NCI-H2171 (cell line): ENCODE measurements at regions not wholly inside any gene's neighbourhood (a gene's known extent, or its start where the extent isn't known, plus 50 kb on each side); places are given as distances from the start of the nearest gene placed in this dataset.
"Not testable (repeated sequence)": the region's sequence is repeated elsewhere in the genome, so short reads cannot be mapped to it uniquely, and the experiment has no call there.

Experiments used
- DNase-seq: peaks from one replicate; lab custom pipeline; 2025; lab: John Stamatoyannopoulos, UW

DNA sequence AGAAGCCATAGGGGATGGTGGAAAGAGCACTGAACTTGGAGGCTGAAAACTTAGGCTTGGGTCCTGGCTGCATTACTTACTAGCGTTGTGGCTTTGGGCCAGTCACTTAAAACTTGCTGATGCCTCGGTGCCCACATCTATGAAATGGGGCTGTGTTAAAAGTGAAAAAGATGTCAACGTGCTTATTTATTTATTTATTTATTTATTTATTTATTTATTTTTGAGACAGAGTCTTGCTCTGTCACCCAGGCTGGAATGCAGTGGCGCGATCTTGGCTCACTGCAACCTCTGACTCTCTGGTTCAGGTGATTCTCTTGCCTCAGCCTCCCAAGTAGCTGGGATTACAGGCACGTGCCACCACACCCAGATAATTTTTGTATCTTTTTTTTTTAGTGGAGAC lies 94.3 kb downstream of the MRM1 start:
- not testable (repeated sequence) for DNase-seq

- DNase-seq = no peak
Measured at GRCh38 chr17:36696805-36697204, 95.4 kb downstream of the MRM1 start.

- no peak for DNase-seq
Measured at GRCh38 chr17:36697903-36698530, 96.6 kb downstream of the MRM1 start.

- no peak for DNase-seq
Measured at GRCh38 chr17:36701429-36702099, 100.2 kb downstream of the MRM1 start.

GRCh38 chr17:36702636-36703035 lies 101.3 kb downstream of the MRM1 start:
- no peak for DNase-seq

- no peak for DNase-seq
Measured at GRCh38 chr17:36703860-36704266, 102.5 kb downstream of the MRM1 start.

DNA sequence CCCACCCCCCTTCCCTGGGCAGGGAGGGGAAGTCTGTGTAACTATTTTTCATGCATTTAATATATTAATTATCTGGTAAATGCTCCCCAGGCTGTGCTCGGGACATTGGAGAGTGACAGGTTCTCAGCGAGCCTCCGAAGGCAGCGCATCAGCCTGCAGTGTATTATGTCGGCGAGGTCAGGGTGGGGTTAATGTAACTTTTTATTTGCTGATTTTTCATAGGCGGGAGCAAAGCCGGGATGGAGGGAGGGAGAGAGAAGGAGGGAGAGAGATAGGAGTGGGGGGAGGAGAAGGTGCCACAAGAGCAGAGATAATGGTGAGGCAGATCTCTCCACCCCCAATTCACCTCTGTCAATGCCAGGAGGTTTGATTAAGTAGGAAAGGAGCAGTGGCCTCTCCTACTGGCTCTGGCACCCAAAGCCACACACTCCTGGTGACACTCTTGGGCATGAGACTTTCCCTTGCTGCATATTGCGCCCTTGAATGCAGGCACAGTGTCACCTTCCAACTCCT lies 104.0 kb downstream of the MRM1 start:
- no peak for DNase-seq

- DNase-seq = peak; percentile 18
Measured at GRCh38 chr17:36705874-36706731, 104.7 kb downstream of the MRM1 start.

DNA sequence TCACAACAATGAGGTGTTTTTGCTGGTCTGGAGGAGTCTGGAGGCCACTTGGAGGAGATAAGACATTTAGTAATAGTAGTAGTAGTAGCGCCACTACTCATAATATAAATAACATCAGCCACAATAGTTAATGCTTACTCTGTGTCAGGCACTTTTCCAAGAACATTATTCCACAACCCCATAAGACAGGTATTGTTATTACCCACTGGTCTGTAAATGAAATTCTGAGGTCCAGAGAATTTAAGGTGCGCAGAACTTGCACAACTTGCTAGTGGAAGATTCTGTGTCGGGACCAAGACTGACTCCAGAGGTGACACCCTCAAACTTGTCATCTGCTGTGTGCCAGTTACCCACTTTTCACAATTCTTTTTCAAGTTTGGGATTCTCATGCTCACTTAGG lies 106.5 kb downstream of the MRM1 start:
- DNase-seq = no peak

DNA sequence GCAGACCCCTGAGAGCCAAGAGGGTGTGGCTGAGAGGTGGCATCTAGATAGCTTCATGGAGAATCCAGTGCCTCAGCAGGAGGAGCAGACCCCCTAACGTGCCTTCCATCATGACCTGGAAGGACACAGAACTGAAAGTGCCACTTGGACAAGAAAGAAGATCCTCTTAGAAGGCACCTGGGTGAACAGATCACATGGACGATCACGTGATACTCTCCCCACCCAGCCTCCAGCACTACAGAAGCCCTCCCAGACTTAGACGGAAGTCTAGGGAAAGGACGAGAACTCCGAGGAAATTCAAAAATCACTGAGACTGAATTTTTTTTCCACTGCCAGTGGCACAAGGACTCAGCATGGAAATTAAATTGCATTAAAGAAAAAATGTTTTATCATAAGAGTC lies 113.4 kb downstream of the MRM1 start:
- DNase-seq = no peak

DNA sequence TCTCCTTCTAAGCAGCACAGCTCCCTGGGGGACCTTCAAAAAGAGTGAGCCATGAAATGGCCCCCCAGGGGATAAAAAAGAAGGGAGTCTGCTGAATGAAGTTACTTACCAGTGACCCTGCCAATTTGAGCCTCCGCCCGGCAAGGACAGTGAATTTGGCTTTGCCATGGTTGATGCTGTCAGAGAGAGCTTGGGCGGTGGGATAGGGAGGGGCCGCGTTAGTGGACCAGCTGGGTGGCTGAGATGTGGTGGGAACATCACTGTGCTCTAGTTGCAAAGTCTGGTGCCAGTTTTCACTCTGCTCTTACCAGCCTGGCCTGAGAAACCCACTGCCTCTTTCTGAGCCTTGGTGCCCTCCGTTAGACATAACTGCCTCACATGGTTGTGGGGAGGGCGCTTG lies 114.6 kb downstream of the MRM1 start:
- DNase-seq = no peak

DNA sequence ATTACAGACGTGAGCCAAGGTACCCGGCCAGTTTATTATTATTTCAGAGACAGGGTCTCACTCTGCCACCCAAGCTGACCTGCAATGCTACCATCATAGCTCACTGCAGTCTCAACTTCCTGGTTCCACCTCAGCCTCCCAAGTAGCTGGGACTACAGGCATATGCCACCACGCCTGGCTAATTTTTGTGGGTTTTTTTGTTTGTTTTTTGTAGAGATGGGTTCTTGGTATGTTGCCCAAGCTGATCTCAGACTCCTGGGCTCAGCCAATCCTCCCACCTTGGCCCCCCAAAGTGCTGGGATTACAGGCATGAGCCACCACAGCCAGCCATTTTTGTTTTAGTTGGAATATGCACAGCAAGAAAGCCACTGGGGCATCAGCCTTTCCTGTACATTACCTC lies 115.7 kb downstream of the MRM1 start:
- DNase-seq = no peak

DNA sequence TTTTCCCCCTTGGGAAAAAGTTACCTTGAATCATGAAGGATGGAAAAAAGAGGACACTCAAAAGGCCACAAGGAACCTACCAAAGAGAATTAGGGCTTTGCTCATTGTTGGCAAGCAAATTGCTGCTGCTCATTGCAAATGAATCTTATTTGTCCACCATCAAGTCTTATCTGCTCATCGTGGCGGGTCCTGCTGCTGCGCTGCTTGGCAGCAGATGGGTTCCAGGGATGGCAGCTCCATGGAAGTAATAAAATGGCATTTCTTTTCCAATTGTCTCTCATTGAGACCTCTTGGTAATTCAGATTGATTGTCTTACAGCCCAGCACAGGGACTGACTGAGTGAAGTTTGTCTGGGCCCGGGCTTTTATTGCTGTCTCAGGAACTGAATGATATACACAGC lies 118.7 kb downstream of the MRM1 start:
- no peak for DNase-seq

- DNase-seq = no peak
Measured at GRCh38 chr17:36721560-36722120, 120.3 kb downstream of the MRM1 start.

DNA sequence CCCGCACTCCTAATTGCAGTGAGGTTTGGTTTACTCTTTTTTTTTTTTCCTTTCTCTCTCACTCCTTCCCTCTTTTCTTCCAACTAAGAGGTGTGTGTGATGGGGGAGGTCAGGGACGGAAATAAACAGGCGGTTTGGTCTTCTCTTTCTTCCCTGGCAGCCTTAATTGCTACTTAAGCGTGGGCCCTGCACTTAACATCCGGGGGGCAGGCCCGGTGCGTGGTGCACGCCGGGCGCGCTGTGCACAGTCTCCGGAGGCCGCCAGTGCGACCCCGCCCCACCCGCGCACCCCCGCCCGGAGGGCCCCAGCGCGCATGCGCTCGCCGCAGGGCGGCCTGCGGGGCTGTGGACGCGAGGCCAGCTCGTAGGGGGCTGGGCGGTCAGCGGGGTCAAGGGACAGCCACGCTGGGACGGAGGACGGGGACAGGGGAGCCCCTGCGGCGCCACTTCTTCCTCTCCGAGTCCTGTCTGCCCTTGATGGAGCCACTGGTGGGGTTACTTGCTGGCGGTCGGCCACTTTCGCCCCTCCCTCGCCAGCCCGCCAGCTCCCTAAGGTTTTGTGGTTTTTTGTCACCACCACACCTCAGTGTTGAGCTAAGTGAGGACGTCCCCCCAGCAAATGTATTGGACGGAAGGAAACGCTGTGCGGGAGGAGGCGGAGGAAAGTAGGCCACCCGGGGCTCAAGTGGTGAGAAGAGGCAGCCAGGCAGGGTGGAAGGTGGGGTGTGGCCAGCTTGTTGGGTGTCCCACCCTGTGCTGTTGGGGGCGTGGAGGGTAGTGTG lies 120.9 kb downstream of the MRM1 start:
- DNase-seq = peak; percentile 75

DNA sequence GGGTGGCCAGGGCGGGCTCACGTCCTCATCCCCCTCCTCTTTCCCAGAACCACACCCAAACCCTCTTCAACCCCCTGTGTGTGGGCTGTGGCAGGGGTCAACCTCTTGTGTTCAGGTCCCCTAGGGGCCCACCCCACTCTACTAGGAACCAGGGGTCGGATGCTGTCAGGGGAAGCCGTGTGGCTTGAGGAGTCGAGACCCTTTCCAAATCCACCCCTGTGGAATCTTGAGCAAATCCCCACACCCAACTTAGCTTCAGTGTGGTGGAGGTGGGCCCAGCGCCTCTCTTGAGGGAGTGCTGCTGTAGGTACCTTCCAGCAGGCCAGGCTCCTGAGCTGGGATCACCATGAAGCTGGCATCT lies 121.5 kb downstream of the MRM1 start:
- DNase-seq = no peak

- DNase-seq = no peak
Measured at GRCh38 chr17:36723459-36724025, 122.2 kb downstream of the MRM1 start.

- DNase-seq = no peak
Measured at GRCh38 chr17:36726199-36726598, 124.8 kb downstream of the MRM1 start.

- DNase-seq = no peak
Measured at GRCh38 chr17:36727052-36727451, 125.7 kb downstream of the MRM1 start.

- no peak for DNase-seq
Measured at GRCh38 chr17:36727577-36727976, 126.2 kb downstream of the MRM1 start.
